HCT116 (cell line): ENCODE measurements at regions not wholly inside any gene's neighbourhood (a gene's known extent, or its start where the extent isn't known, plus 50 kb on each side); places are given as distances from the start of the nearest gene placed in this dataset.

ENCODE experiments used
- ATAC-seq: fragments of 200-7000 bp; cut with Tn5 transposase; 2 replicates; pipeline ENCODE4 v1.9.1; 2020; ENCODE audit warnings: mild to moderate bottlenecking, moderate library complexity
- BruUV-seq: library from RNA; stranded (reverse); fragments of 400-500 nt; replicated peaks from 2 replicates; lab custom pipeline; 2021; lab: Mats Ljungman, UMichigan
- CTCF ChIA-PET: fragments of 300-600 bp; sonication (Branson Sonifier 250); formaldehyde crosslinking; loops from one replicate; lab custom pipeline; 2021; ENCODE audit warnings: antibody characterized with exemption; lab: Charles Lee
- POLR2A ChIA-PET: fragments of 300-600, 350-600 bp; sonication (Branson Sonifier 250); formaldehyde crosslinking; loops from one replicate; lab custom pipeline; 2021; ENCODE audit warnings: antibody characterized with exemption; lab: Charles Lee
- RAD21 ChIA-PET, 2 experiments: fragments of 300-600 bp; sonication (Branson Sonifier 250); formaldehyde crosslinking; loops; one replicate each; lab custom pipeline; 2023; ENCODE audit warnings: low total read pairs in 2 of 2; ENCODE audit not compliant: uncharacterized antibody in 2 of 2, unreplicated experiment in 2 of 2, low non-redundant PET in 1 of 2; lab: Charles Lee
- DNase-seq: peaks from one replicate; pipeline ENCODE4 v3.0.0-alpha.2; 2010; ENCODE audit warnings: low read depth, low spot score
- H2AFZ ChIP-seq: fragments of 200-600 bp; shearing (Covaris generic), sonication (generic); 2 replicates; pipeline ENCODE4 v1.6.1; 2017; ENCODE audit warnings: low read depth, mixed run types, mixed read lengths, antibody characterized with exemption, low read length; ENCODE audit not compliant: poor library complexity, severe bottlenecking
- H3K27ac ChIP-seq: 2 replicates; pipeline ENCODE4 v1.5.1; 2012; ENCODE audit warnings: low read depth, low read length
- H3K27me3 ChIP-seq: fragments of 200-600 bp; sonication (generic); 2 replicates; pipeline ENCODE4 v1.6.1; 2016; ENCODE audit warnings: mixed run types, low read length, mixed read lengths; ENCODE audit not compliant: insufficient read depth
- H3K36me3 ChIP-seq, 2 experiments: fragments of 200-500 bp in 1 of 2; fragments of 200-600 bp in 1 of 2; sonication (Bioruptor generic) in 1 of 2; sonication (generic) in 1 of 2; 2 replicates each; pipeline versions ENCODE4 v1.5.1 to v1.6.1; 2014 to 2016; ENCODE audit warnings: low read length in 2 of 2, inconsistent platforms in 1 of 2, mixed read lengths in 1 of 2, mixed run types in 1 of 2; ENCODE audit not compliant: insufficient read depth in 2 of 2, control insufficient read depth in 1 of 2
- H3K4me1 ChIP-seq, 2 experiments: fragments of 200-600 bp in 1 of 2; sonication (generic) in 1 of 2; 2 replicates each; pipeline versions ENCODE4 v1.5.1 to v1.6.1; 2012 to 2017; ENCODE audit warnings: low read length in 2 of 2, inconsistent platforms in 1 of 2, mild to moderate bottlenecking in 1 of 2, mixed read lengths in 1 of 2, mixed run types in 1 of 2, moderate library complexity in 1 of 2; ENCODE audit not compliant: insufficient read depth in 2 of 2, control insufficient read depth in 1 of 2
- H3K4me2 ChIP-seq: fragments of 200-600 bp; sonication (generic); 2 replicates; pipeline ENCODE4 v1.6.1; 2017; ENCODE audit warnings: mixed run types, low read length, mixed read lengths
- H3K4me3 ChIP-seq, 2 experiments: fragments of 200-600 bp in 1 of 2; sonication (generic) in 1 of 2; replicated peaks in 1 of 2; 2 replicates each; pipeline ENCODE4 v1.5.1; 2011 to 2016; ENCODE audit warnings: low read length in 2 of 2, control low read depth in 1 of 2, low read depth in 1 of 2, mild to moderate bottlenecking in 1 of 2, mixed read lengths in 1 of 2, mixed run types in 1 of 2
- H3K79me2 ChIP-seq: fragments of 200-600 bp; sonication (generic); 2 replicates; pipeline ENCODE4 v1.6.1; 2017; ENCODE audit warnings: mild to moderate bottlenecking, mixed run types, low read length, moderate library complexity, mixed read lengths; ENCODE audit not compliant: insufficient read depth
- H3K9ac ChIP-seq: fragments of 200-600 bp; sonication (generic); 2 replicates; pipeline ENCODE4 v1.6.1; 2016; ENCODE audit warnings: low read length, mixed read lengths
- H3K9me2 ChIP-seq: fragments of 200-600 bp; sonication (generic), shearing (Covaris generic); 2 replicates; pipeline ENCODE4 v1.6.1; 2017; ENCODE audit warnings: mixed run types, mild to moderate bottlenecking, moderate library complexity; ENCODE audit not compliant: insufficient read depth
- H3K9me3 ChIP-seq, 2 experiments: fragments of 200-500 bp in 1 of 2; fragments of 200-600 bp in 1 of 2; sonication (Bioruptor generic) in 1 of 2; sonication (generic) in 1 of 2; 2 replicates each; pipeline ENCODE4 v1.6.1; 2014 to 2017; ENCODE audit warnings: low read length in 2 of 2, mixed read lengths in 2 of 2, inconsistent platforms in 1 of 2, low read depth in 1 of 2, mild to moderate bottlenecking in 1 of 2, mixed run types in 1 of 2, moderate library complexity in 1 of 2; ENCODE audit not compliant: control insufficient read depth in 1 of 2, insufficient read depth in 1 of 2
- H4K20me1 ChIP-seq: fragments of 200-600 bp; sonication (generic), shearing (Covaris generic); 2 replicates; pipeline ENCODE4 v1.6.1; 2017; ENCODE audit warnings: mixed run types, mild to moderate bottlenecking, moderate library complexity; ENCODE audit not compliant: insufficient read depth
- CEBPB ChIP-seq: IDR thresholded peaks from 2 replicates; pipeline ENCODE4 v1.6.1; 2012; ENCODE audit warnings: low read depth
- EZH2phosphoT487 ChIP-seq: fragments of 200-600 bp; IDR thresholded peaks from 2 replicates; pipeline ENCODE4 v1.6.1; 2018; ENCODE audit warnings: antibody characterized with exemption, borderline replicate concordance
- FOSL1 ChIP-seq: IDR thresholded peaks from 2 replicates; pipeline ENCODE4 v1.6.1; 2012; ENCODE audit warnings: low read depth
- JUND ChIP-seq: IDR thresholded peaks from 2 replicates; pipeline ENCODE4 v1.6.1; 2012
- RAD21 ChIP-seq: IDR thresholded peaks from 2 replicates; pipeline ENCODE4 v1.6.1; 2012; ENCODE audit warnings: low read depth, mild to moderate bottlenecking
- SIN3A ChIP-seq: IDR thresholded peaks from 2 replicates; pipeline ENCODE4 v1.6.1; 2012; ENCODE audit warnings: low read depth
- SRF ChIP-seq: IDR thresholded peaks from 2 replicates; pipeline ENCODE4 v1.6.1; 2012; ENCODE audit warnings: low read depth
- TCF7L2 ChIP-seq: IDR thresholded peaks from 2 replicates; pipeline ENCODE4 v1.7.0; 2011; ENCODE audit warnings: borderline replicate concordance, inconsistent platforms; ENCODE audit not compliant: insufficient read depth, insufficient read length; ENCODE audit errors: extremely low read depth
- ZNF274 ChIP-seq: fragments of 200-500 bp; sonication (Bioruptor generic); IDR thresholded peaks from 2 replicates; pipeline ENCODE4 v1.6.1; 2014; ENCODE audit warnings: mild to moderate bottlenecking, low read depth, low read length, inconsistent platforms
- intact Hi-C: fragments of 100-400 bp; cut with micrococcal nuclease; formaldehyde crosslinking; loops from 2 replicates; pipeline ENCODE4 v1.10.0; 2022
- TF ChIP-seq, protein P1 (sequence below): IDR thresholded peaks from 2 replicates; pipeline ENCODE4 v1.6.1; 2011; ENCODE audit warnings: mild to moderate bottlenecking, low read length, moderate library complexity; ENCODE audit not compliant: insufficient replicate concordance; ENCODE audit errors: extremely low read depth
- TF ChIP-seq, protein P2 (sequence below), 3 experiments: fragments of 200-600 bp in 1 of 3; sonication (generic) in 1 of 3; IDR thresholded peaks in 2 of 3; conservative IDR thresholded peaks in 1 of 3; 2 replicates each; pipeline ENCODE4 v1.5.1; 2012 to 2017; ENCODE audit warnings: low read depth in 2 of 3, low read length in 2 of 3, antibody characterized with exemption in 1 of 3, borderline replicate concordance in 1 of 3, control low read depth in 1 of 3, mild to moderate bottlenecking in 1 of 3, mixed read lengths in 1 of 3, mixed run types in 1 of 3, moderate library complexity in 1 of 3; ENCODE audit not compliant: insufficient read depth in 1 of 3
- TF ChIP-seq, protein P3 (sequence below): IDR thresholded peaks from 2 replicates; pipeline ENCODE4 v1.6.1; 2012; ENCODE audit warnings: low read depth
- TF ChIP-seq, protein P4 (sequence below): IDR thresholded peaks from 2 replicates; pipeline ENCODE4 v1.6.1; 2012

DNA sequence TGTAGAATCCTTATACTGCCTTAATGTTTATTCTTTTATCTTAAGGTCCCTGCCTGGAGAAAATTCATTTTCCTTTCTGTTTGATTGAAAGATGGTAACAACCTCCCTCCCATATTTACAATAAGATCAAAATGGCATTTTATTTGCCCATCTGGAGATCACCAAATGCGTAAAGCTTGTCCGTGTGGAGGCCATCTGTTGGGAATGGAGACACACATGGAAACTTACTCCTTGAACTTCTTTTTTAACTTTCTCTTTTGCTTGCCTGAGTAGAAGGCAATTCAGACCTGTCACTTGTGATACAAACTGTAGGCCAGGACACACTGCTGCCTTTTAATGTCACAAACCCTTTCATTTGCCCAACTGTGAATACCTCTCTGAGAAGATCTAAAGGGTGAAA is 144.8 kb upstream of the CEP162 start:
- Histone ChIP-seq H3K79me2 (no peaks in the 10 kb centered on the region), H3K4me3 (no peak overlapping the region), H3K9me3 (no peaks in the 10 kb centered on the region), H2AFZ (no peak overlapping the region), H3K27ac (no peak overlapping the region)
- no TSS peak for BruUV-seq
- no peak for TF ChIP-seq TCF7L2
- no peak for TF ChIP-seq EZH2phosphoT487
- no peak for TF ChIP-seq ZNF274
- TF ChIP-seq, all 23 proteins: peak for 0
- Histone ChIP-seq H3K4me2 (no peak overlapping the region), H3K9me2 (no peaks in the 10 kb centered on the region), H3K9ac (no peak overlapping the region), H3K4me1 (no peaks in the 10 kb centered on the region), H3K36me3 (no peaks in the 10 kb centered on the region), H3K27me3 (no peaks in the 10 kb centered on the region), H4K20me1 (no peaks in the 10 kb centered on the region; the same call in 1 of the 2 replicates)
- ChIA-PET CTCF (no interaction called here), POLR2A (no interaction called here), RAD21 (no interaction called here)
- DNase-seq (no peak), ATAC-seq (no peak)
- intact Hi-C loops: no loop called here

DNA sequence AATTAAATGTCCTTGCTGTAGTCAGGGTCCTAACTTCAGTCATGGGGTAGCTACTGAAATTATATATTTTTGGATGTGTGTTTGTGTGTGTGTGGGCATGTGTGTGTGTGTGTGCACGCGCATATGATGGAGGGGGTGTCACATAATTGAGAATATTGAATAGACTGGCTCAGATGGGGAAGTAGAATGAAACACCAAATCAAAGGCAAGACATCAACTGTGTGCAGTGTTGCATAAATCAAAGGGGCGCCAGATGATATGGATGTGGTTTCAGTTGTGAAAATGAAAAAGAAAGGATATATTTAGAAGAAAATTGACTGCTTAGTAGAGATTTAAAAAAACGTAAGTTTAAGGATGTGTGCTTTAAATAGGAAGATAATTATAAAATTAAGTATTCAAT is 144.2 kb upstream of the CEP162 start:
- Histone ChIP-seq H3K79me2 (no peaks in the 10 kb centered on the region), H3K9me3 (no peaks in the 10 kb centered on the region), H3K27ac (no peak overlapping the region), H3K4me3 (no peak overlapping the region), H2AFZ (no peak overlapping the region), H3K4me1 (no peaks in the 10 kb centered on the region), H4K20me1 (no peaks in the 10 kb centered on the region; the same call in 1 of the 2 replicates), H3K9me2 (no peaks in the 10 kb centered on the region), H3K36me3 (no peaks in the 10 kb centered on the region), H3K9ac (no peak overlapping the region), H3K27me3 (no peaks in the 10 kb centered on the region), H3K4me2 (no peak overlapping the region)
- intact Hi-C loops: no loop called here
- ChIA-PET RAD21 (no interaction called here), POLR2A (no interaction called here), CTCF (no interaction called here)
- no peak for ATAC-seq
- no TSS peak for BruUV-seq
- DNase-seq: no peak
- no peak for TF ChIP-seq SIN3A
- no peak for TF ChIP-seq RAD21
- TF ChIP-seq, protein P1, sequence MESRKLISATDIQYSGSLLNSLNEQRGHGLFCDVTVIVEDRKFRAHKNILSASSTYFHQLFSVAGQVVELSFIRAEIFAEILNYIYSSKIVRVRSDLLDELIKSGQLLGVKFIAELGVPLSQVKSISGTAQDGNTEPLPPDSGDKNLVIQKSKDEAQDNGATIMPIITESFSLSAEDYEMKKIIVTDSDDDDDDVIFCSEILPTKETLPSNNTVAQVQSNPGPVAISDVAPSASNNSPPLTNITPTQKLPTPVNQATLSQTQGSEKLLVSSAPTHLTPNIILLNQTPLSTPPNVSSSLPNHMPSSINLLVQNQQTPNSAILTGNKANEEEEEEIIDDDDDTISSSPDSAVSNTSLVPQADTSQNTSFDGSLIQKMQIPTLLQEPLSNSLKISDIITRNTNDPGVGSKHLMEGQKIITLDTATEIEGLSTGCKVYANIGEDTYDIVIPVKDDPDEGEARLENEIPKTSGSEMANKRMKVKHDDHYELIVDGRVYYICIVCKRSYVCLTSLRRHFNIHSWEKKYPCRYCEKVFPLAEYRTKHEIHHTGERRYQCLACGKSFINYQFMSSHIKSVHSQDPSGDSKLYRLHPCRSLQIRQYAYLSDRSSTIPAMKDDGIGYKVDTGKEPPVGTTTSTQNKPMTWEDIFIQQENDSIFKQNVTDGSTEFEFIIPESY: no peak
- TF ChIP-seq, protein P2, sequence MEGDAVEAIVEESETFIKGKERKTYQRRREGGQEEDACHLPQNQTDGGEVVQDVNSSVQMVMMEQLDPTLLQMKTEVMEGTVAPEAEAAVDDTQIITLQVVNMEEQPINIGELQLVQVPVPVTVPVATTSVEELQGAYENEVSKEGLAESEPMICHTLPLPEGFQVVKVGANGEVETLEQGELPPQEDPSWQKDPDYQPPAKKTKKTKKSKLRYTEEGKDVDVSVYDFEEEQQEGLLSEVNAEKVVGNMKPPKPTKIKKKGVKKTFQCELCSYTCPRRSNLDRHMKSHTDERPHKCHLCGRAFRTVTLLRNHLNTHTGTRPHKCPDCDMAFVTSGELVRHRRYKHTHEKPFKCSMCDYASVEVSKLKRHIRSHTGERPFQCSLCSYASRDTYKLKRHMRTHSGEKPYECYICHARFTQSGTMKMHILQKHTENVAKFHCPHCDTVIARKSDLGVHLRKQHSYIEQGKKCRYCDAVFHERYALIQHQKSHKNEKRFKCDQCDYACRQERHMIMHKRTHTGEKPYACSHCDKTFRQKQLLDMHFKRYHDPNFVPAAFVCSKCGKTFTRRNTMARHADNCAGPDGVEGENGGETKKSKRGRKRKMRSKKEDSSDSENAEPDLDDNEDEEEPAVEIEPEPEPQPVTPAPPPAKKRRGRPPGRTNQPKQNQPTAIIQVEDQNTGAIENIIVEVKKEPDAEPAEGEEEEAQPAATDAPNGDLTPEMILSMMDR (IDR thresholded peaks at IDR 0.05 in 2 of 3, conservative IDR thresholded peaks at IDR 0.05 in 1 of 3; ENCODE audit: borderline replicate concordance in 1 of 3, insufficient read depth in 1 of 3, low read depth in 2 of 3, low read length in 2 of 3): no peak
- no peak for TF ChIP-seq JUND
- no peak for TF ChIP-seq CEBPB
- no peak for TF ChIP-seq FOSL1
- TF ChIP-seq, protein P3, sequence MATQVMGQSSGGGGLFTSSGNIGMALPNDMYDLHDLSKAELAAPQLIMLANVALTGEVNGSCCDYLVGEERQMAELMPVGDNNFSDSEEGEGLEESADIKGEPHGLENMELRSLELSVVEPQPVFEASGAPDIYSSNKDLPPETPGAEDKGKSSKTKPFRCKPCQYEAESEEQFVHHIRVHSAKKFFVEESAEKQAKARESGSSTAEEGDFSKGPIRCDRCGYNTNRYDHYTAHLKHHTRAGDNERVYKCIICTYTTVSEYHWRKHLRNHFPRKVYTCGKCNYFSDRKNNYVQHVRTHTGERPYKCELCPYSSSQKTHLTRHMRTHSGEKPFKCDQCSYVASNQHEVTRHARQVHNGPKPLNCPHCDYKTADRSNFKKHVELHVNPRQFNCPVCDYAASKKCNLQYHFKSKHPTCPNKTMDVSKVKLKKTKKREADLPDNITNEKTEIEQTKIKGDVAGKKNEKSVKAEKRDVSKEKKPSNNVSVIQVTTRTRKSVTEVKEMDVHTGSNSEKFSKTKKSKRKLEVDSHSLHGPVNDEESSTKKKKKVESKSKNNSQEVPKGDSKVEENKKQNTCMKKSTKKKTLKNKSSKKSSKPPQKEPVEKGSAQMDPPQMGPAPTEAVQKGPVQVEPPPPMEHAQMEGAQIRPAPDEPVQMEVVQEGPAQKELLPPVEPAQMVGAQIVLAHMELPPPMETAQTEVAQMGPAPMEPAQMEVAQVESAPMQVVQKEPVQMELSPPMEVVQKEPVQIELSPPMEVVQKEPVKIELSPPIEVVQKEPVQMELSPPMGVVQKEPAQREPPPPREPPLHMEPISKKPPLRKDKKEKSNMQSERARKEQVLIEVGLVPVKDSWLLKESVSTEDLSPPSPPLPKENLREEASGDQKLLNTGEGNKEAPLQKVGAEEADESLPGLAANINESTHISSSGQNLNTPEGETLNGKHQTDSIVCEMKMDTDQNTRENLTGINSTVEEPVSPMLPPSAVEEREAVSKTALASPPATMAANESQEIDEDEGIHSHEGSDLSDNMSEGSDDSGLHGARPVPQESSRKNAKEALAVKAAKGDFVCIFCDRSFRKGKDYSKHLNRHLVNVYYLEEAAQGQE: no peak
- TF ChIP-seq, protein P4, sequence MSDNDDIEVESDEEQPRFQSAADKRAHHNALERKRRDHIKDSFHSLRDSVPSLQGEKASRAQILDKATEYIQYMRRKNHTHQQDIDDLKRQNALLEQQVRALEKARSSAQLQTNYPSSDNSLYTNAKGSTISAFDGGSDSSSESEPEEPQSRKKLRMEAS: no peak
- TF ChIP-seq TCF7L2: no peak
- no peak for TF ChIP-seq SRF
